ENCODE measurements at regions not wholly inside any gene's neighbourhood (a gene's known extent, or its start where the extent isn't known, plus 50 kb on each side); places are given as distances from the start of the nearest gene placed in this dataset.

DNA sequence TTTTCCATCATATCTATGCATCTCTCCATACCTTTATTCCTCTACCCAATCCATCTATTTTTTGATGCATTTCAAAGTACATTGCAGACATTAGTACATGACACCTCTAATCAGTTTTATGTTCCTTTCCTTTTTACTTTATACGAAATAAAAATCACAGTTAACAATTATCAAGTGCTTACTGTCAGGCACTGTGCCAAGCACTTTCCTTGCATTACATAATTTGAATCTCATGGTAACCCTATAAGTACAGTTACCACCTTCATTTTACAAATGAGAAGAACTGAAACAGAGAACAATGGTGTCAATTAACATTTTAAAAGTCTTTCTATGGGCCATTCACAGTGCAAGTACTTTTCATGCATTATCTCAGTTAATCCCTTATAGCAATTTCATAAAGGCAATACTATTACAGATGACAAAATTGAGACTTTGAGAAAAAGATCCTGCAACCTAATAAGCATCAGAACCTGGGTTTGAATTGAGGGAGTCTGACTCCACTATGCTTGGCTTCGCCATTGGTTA lies 544.4 kb upstream of the TNP1 start:
- no peaks in the 10 kb centered on the region for H3K9me3 ChIP-seq (ENCODE audit: control insufficient read depth, insufficient read depth, low read depth, low read length)
- intact Hi-C loops (cut with micrococcal nuclease; ENCODE audit: unreplicated experiment) (no loop called here), in situ Hi-C loops (cut with HindIII; ENCODE audit: low pct_unique_long_range_greater_than_20kb, low sequenced_read_pairs) (no loop called here)
- no peaks in the 10 kb centered on the region for H3K4me1 ChIP-seq (ENCODE audit: control insufficient read depth, insufficient read depth, low read length)
- no peak overlapping the region for H3K4me3 ChIP-seq (ENCODE audit: low read depth in 2 of 2, low read length in 2 of 2)
- ATAC-seq, result no peak
- BruUV-seq (replicated peaks), result no TSS peak
- no peak for DNase-seq (ENCODE audit: low read depth, low spot score)
- no peaks in the 10 kb centered on the region for H3K36me3 ChIP-seq (ENCODE audit: control insufficient read depth, insufficient read depth, low read length)
- TF ChIP-seq TCF7L2 (IDR thresholded peaks at IDR 0.05; ENCODE audit: low read depth, low read length), result no peak
- TF ChIP-seq POLR2AphosphoS5 (IDR thresholded peaks at IDR 0.05; ENCODE audit: low read depth, low read length), result no peak
- TF ChIP-seq SIN3A (IDR thresholded peaks at IDR 0.05; ENCODE audit: borderline replicate concordance, insufficient read depth, low read depth, low read length), result no peak
- TF ChIP-seq, protein P1, sequence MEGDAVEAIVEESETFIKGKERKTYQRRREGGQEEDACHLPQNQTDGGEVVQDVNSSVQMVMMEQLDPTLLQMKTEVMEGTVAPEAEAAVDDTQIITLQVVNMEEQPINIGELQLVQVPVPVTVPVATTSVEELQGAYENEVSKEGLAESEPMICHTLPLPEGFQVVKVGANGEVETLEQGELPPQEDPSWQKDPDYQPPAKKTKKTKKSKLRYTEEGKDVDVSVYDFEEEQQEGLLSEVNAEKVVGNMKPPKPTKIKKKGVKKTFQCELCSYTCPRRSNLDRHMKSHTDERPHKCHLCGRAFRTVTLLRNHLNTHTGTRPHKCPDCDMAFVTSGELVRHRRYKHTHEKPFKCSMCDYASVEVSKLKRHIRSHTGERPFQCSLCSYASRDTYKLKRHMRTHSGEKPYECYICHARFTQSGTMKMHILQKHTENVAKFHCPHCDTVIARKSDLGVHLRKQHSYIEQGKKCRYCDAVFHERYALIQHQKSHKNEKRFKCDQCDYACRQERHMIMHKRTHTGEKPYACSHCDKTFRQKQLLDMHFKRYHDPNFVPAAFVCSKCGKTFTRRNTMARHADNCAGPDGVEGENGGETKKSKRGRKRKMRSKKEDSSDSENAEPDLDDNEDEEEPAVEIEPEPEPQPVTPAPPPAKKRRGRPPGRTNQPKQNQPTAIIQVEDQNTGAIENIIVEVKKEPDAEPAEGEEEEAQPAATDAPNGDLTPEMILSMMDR (IDR thresholded peaks at IDR 0.05), result no peak
- TF ChIP-seq, protein P2, sequence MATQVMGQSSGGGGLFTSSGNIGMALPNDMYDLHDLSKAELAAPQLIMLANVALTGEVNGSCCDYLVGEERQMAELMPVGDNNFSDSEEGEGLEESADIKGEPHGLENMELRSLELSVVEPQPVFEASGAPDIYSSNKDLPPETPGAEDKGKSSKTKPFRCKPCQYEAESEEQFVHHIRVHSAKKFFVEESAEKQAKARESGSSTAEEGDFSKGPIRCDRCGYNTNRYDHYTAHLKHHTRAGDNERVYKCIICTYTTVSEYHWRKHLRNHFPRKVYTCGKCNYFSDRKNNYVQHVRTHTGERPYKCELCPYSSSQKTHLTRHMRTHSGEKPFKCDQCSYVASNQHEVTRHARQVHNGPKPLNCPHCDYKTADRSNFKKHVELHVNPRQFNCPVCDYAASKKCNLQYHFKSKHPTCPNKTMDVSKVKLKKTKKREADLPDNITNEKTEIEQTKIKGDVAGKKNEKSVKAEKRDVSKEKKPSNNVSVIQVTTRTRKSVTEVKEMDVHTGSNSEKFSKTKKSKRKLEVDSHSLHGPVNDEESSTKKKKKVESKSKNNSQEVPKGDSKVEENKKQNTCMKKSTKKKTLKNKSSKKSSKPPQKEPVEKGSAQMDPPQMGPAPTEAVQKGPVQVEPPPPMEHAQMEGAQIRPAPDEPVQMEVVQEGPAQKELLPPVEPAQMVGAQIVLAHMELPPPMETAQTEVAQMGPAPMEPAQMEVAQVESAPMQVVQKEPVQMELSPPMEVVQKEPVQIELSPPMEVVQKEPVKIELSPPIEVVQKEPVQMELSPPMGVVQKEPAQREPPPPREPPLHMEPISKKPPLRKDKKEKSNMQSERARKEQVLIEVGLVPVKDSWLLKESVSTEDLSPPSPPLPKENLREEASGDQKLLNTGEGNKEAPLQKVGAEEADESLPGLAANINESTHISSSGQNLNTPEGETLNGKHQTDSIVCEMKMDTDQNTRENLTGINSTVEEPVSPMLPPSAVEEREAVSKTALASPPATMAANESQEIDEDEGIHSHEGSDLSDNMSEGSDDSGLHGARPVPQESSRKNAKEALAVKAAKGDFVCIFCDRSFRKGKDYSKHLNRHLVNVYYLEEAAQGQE (IDR thresholded peaks at IDR 0.05; ENCODE audit: insufficient read depth in 1 of 2, low read depth in 2 of 2, low read length in 1 of 2), result no peak
- POLR2A ChIA-PET, result no interaction called here
- CTCF ChIA-PET, result no interaction called here
- no peak overlapping the region for H3K27ac ChIP-seq (ENCODE audit: low read length)
- no peaks in the 10 kb centered on the region for H3K27me3 ChIP-seq (ENCODE audit: control insufficient read depth, insufficient read depth, low read length)

DNA sequence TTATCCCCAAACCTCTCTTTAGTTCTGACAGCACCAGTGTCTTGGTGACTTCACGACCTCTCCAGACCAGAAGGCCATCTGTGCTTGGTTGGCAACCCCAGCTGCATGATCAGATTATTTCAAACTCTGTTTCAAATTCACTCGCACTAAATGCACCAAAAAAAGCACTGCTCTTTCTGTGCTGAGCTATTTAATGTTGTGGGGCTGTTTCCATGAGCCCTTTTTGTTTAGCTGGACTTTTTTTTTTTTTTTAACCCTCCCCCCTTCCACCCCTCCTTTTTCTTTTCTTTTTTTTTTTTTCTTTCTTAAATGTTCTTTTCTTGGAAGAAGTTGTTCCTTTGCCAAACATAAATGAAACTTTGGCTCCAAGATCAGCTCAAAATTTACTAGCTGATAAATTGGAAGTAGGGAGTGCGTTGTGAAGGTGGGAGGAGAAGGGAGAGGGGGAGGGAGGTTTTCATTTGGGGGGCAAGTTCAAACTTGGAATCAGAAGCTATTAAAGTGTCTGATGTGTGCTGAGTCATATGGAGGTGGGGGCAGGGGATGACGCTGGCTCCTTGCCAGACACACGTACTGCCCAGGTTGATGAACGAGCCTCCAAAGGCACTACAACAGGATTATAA lies 543.0 kb upstream of the TNP1 start:
- BruUV-seq (replicated peaks), result no TSS peak
- no peak for ATAC-seq
- no peak for DNase-seq (ENCODE audit: low read depth, low spot score)
- Histone ChIP-seq H3K27me3 (ENCODE audit: control insufficient read depth, insufficient read depth, low read length) (no peaks in the 10 kb centered on the region), H3K36me3 (ENCODE audit: control insufficient read depth, insufficient read depth, low read length) (no peaks in the 10 kb centered on the region), H3K4me1 (ENCODE audit: control insufficient read depth, insufficient read depth, low read length) (no peaks in the 10 kb centered on the region), H3K27ac (ENCODE audit: low read length) (no peak overlapping the region), H3K9me3 (ENCODE audit: control insufficient read depth, insufficient read depth, low read depth, low read length) (no peaks in the 10 kb centered on the region), H3K4me3 (ENCODE audit: low read depth in 2 of 2, low read length in 2 of 2) (no peak overlapping the region)
- ChIA-PET POLR2A (interaction anchor here (0.6 kb wide), 1 partner anchor 70 kb away, joined by 15 read pairs; no protein-coding TSS in a partner anchor), CTCF (interaction anchor here (0.6 kb wide), 1 partner anchor 720 kb away, joined by 8 read pairs; no protein-coding TSS in a partner anchor)
- in situ Hi-C loops (cut with HindIII; ENCODE audit: low pct_unique_long_range_greater_than_20kb, low sequenced_read_pairs), result no loop called here
- intact Hi-C loops (cut with micrococcal nuclease; ENCODE audit: unreplicated experiment), result no loop called here
- TF ChIP-seq, protein P1 (IDR thresholded peaks at IDR 0.05), result no peak
- TF ChIP-seq POLR2AphosphoS5 (IDR thresholded peaks at IDR 0.05; ENCODE audit: low read depth, low read length), result no peak
- TF ChIP-seq, protein P2 (IDR thresholded peaks at IDR 0.05; ENCODE audit: insufficient read depth in 1 of 2, low read depth in 2 of 2, low read length in 1 of 2), result no peak
- no peak for TF ChIP-seq SIN3A (IDR thresholded peaks at IDR 0.05; ENCODE audit: borderline replicate concordance, insufficient read depth, low read depth, low read length)
- no peak for TF ChIP-seq TCF7L2 (IDR thresholded peaks at IDR 0.05; ENCODE audit: low read depth, low read length)

All from Panc1 (cell line).